GM10266 (cell line): ENCODE measurements at regions not wholly inside any gene's neighbourhood (a gene's known extent, or its start where the extent isn't known, plus 50 kb on each side); places are given as distances from the start of the nearest gene placed in this dataset.

Experiments
- DNase-seq: peaks from one replicate; pipeline ENCODE4 v3.0.0; 2012; ENCODE audit errors: extremely low spot score
- CTCF ChIP-seq: IDR thresholded peaks from 2 replicates; pipeline ENCODE4 v1.5.1; 2012; ENCODE audit warnings: mild to moderate bottlenecking, low read depth; ENCODE audit not compliant: control insufficient read depth, insufficient read depth; ENCODE audit errors: missing control alignments

- DNase-seq, result no peak
- no peak for TF ChIP-seq CTCF
These were observed 570.0 kb downstream of the TBC1D22A start for GRCh38 chr22:47332246-47332980.

GRCh38 chr22:47331750-47332149 is 569.3 kb downstream of the TBC1D22A start:
- no peak for DNase-seq
- TF ChIP-seq CTCF, result no peak

GRCh38 chr22:47329727-47330650 is 567.5 kb downstream of the TBC1D22A start:
- no peak for TF ChIP-seq CTCF
- DNase-seq, result no peak

GRCh38 chr22:47328550-47329243 is 566.2 kb downstream of the TBC1D22A start:
- no peak for TF ChIP-seq CTCF
- no peak for DNase-seq

- DNase-seq, result no peak
- no peak for TF ChIP-seq CTCF
These were observed 564.8 kb downstream of the TBC1D22A start for GRCh38 chr22:47327241-47327640.

- DNase-seq, result no peak
- no peak for TF ChIP-seq CTCF
These were observed 562.8 kb downstream of the TBC1D22A start for GRCh38 chr22:47325249-47325648.

- no peak for TF ChIP-seq CTCF
These were observed 562.1 kb downstream of the TBC1D22A start for GRCh38 chr22:47324435-47324990.

More at GRCh38 chr22:47324435-47324990, 562.1 kb downstream of the TBC1D22A start:
- no peak for DNase-seq
